ENCODE measurements at regions not wholly inside any gene's neighbourhood (a gene's known extent, or its start where the extent isn't known, plus 50 kb on each side); places are given as distances from the start of the nearest gene placed in this dataset.

- H3K27ac ChIP-seq, result no peak overlapping the region
- H3K9ac ChIP-seq, result no peak overlapping the region
- no peak overlapping the region for H3K4me2 ChIP-seq
- no peaks in the 10 kb centered on the region for H3K36me3 ChIP-seq (ENCODE audit: insufficient read depth)
- H3K79me2 ChIP-seq (ENCODE audit: insufficient read depth, low read depth), result no peaks in the 10 kb centered on the region
- H4K20me1 ChIP-seq (ENCODE audit: insufficient read depth), result no peaks in the 10 kb centered on the region
- TF ChIP-seq, protein P1, sequence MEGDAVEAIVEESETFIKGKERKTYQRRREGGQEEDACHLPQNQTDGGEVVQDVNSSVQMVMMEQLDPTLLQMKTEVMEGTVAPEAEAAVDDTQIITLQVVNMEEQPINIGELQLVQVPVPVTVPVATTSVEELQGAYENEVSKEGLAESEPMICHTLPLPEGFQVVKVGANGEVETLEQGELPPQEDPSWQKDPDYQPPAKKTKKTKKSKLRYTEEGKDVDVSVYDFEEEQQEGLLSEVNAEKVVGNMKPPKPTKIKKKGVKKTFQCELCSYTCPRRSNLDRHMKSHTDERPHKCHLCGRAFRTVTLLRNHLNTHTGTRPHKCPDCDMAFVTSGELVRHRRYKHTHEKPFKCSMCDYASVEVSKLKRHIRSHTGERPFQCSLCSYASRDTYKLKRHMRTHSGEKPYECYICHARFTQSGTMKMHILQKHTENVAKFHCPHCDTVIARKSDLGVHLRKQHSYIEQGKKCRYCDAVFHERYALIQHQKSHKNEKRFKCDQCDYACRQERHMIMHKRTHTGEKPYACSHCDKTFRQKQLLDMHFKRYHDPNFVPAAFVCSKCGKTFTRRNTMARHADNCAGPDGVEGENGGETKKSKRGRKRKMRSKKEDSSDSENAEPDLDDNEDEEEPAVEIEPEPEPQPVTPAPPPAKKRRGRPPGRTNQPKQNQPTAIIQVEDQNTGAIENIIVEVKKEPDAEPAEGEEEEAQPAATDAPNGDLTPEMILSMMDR (conservative IDR thresholded peaks at IDR 0.05; ENCODE audit: low read depth, low read length), result no peak
- no peak overlapping the region for H3K4me3 ChIP-seq (IDR thresholded peaks at IDR 0.05; ENCODE audit: insufficient read depth, low read depth, low read length)
- no peak overlapping the region for H2AFZ ChIP-seq (ENCODE audit: low read depth)
- no peaks in the 10 kb centered on the region for H3K27me3 ChIP-seq (ENCODE audit: insufficient read depth, low read depth)
- no peaks in the 10 kb centered on the region for H3K4me1 ChIP-seq (ENCODE audit: low read depth, poor library complexity, severe bottlenecking)
Measured at GRCh38 chr12:81944886-81945285, 185.7 kb upstream of the PPFIA2 start.

DNA sequence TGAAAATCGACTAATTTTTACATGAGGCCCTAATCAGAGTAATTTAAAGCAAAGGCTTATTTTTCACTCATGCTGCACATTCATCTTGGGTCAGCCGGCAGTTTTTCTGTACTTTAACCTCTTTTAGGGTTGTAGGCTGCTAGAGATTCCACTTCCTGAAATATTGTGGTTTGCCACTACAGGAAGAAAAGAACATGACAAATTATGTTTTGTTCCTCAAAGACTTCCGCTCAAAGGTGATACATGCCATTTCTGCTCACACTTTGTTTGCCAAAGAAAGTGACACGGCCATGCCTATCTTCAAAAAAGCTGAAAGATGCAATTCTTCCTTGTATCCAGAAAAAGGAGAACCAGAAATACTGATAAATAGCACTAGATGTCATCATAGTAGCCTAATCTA is 183.4 kb upstream of the PPFIA2 start:
- no peaks in the 10 kb centered on the region for H3K36me3 ChIP-seq (ENCODE audit: insufficient read depth)
- H3K9ac ChIP-seq, result no peak overlapping the region
- no peak overlapping the region for H3K4me3 ChIP-seq (IDR thresholded peaks at IDR 0.05; ENCODE audit: insufficient read depth, low read depth, low read length)
- no peaks in the 10 kb centered on the region for H3K79me2 ChIP-seq (ENCODE audit: insufficient read depth, low read depth)
- H3K4me1 ChIP-seq (ENCODE audit: low read depth, poor library complexity, severe bottlenecking), result no peaks in the 10 kb centered on the region
- TF ChIP-seq, protein P1 (conservative IDR thresholded peaks at IDR 0.05; ENCODE audit: low read depth, low read length), result no peak
- H4K20me1 ChIP-seq (ENCODE audit: insufficient read depth), result no peaks in the 10 kb centered on the region
- H3K4me2 ChIP-seq, result no peak overlapping the region
- H3K27ac ChIP-seq, result no peak overlapping the region
- H3K27me3 ChIP-seq (ENCODE audit: insufficient read depth, low read depth), result no peaks in the 10 kb centered on the region
- no peak overlapping the region for H2AFZ ChIP-seq (ENCODE audit: low read depth)

GRCh38 chr12:81930037-81930436 is 170.9 kb upstream of the PPFIA2 start:
- Histone ChIP-seq H3K27ac (no peak overlapping the region), H3K79me2 (ENCODE audit: insufficient read depth, low read depth) (no peaks in the 10 kb centered on the region), H3K4me1 (ENCODE audit: low read depth, poor library complexity, severe bottlenecking) (no peaks in the 10 kb centered on the region), H3K27me3 (ENCODE audit: insufficient read depth, low read depth) (no peaks in the 10 kb centered on the region), H3K4me3 (IDR thresholded peaks at IDR 0.05; ENCODE audit: insufficient read depth, low read depth, low read length) (no peak overlapping the region), H2AFZ (ENCODE audit: low read depth) (no peak overlapping the region), H4K20me1 (ENCODE audit: insufficient read depth) (no peaks in the 10 kb centered on the region), H3K36me3 (ENCODE audit: insufficient read depth) (no peaks in the 10 kb centered on the region), H3K4me2 (no peak overlapping the region), H3K9ac (no peak overlapping the region)
- TF ChIP-seq, protein P1 (conservative IDR thresholded peaks at IDR 0.05; ENCODE audit: low read depth, low read length), result no peak

DNA sequence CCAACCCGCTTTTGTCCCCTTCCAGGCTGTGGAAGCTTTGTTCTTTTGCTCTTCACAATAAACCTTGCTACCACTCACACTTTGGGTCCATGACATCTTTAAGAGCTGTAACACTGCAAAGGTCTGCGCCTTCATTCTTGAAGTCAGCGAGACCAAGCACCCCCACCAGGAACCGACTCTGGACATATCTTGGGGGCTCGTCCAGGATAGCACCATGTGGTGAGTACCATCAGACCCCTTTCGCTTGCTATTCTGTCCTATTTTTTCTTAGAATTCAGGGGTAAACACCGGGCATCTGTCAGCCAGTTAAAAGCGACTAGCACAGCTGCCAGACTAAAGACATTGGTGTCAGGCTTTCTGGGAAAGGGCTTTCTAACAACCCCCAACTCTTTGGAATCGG is 137.6 kb upstream of the PPFIA2 start:
- no peak overlapping the region for H3K4me3 ChIP-seq (IDR thresholded peaks at IDR 0.05; ENCODE audit: insufficient read depth, low read depth, low read length)
- no peaks in the 10 kb centered on the region for H3K27me3 ChIP-seq (ENCODE audit: insufficient read depth, low read depth)
- H3K4me2 ChIP-seq, result no peak overlapping the region
- H4K20me1 ChIP-seq (ENCODE audit: insufficient read depth), result no peaks in the 10 kb centered on the region
- no peak overlapping the region for H2AFZ ChIP-seq (ENCODE audit: low read depth)
- TF ChIP-seq, protein P1 (conservative IDR thresholded peaks at IDR 0.05; ENCODE audit: low read depth, low read length), result no peak
- H3K36me3 ChIP-seq (ENCODE audit: insufficient read depth), result no peaks in the 10 kb centered on the region
- no peaks in the 10 kb centered on the region for H3K4me1 ChIP-seq (ENCODE audit: low read depth, poor library complexity, severe bottlenecking)
- no peaks in the 10 kb centered on the region for H3K79me2 ChIP-seq (ENCODE audit: insufficient read depth, low read depth)
- H3K27ac ChIP-seq, result no peak overlapping the region
- H3K9ac ChIP-seq, result no peak overlapping the region

Data from KMS-11 (cell line).